Dendritic cell treated with granulocyte-macrophage colony-stimulating factor and Interleukin-4, amounts not matched to agents 40 ng/mL and 50 ng/mL, for 4 days (primary cell): ENCODE measurements at regions not wholly inside any gene's neighbourhood (a gene's known extent, or its start where the extent isn't known, plus 50 kb on each side); places are given as distances from the start of the nearest gene placed in this dataset.
"Not testable (repeated sequence)": the region's sequence is repeated elsewhere in the genome, so short reads cannot be mapped to it uniquely, and the experiment has no call there.

Source experiments
- H3K27ac Mint-ChIP-seq: one replicate; pipeline ENCODE4 v1.8.0; 2022; ENCODE audit warnings: mild to moderate bottlenecking, mixed read lengths
- H3K27me3 Mint-ChIP-seq: one replicate; pipeline ENCODE4 v1.8.0; 2022; ENCODE audit warnings: mild to moderate bottlenecking, mixed read lengths
- H3K36me3 Mint-ChIP-seq: one replicate; pipeline ENCODE4 v1.8.0; 2022; ENCODE audit warnings: low read depth, mixed read lengths
- H3K4me1 Mint-ChIP-seq: one replicate; pipeline ENCODE4 v1.8.0; 2022; ENCODE audit warnings: low read depth, mixed read lengths
- H3K4me3 Mint-ChIP-seq: one replicate; pipeline ENCODE4 v1.8.0; 2022; ENCODE audit warnings: mild to moderate bottlenecking, moderate library complexity, mixed read lengths
- H3K9me3 Mint-ChIP-seq: one replicate; pipeline ENCODE4 v1.8.0; 2022; ENCODE audit warnings: mixed read lengths
- intact Hi-C: fragments of 100-400 bp; cut with micrococcal nuclease; formaldehyde crosslinking; loops from one replicate; pipeline ENCODE4 v1.15.0; 2022

DNA sequence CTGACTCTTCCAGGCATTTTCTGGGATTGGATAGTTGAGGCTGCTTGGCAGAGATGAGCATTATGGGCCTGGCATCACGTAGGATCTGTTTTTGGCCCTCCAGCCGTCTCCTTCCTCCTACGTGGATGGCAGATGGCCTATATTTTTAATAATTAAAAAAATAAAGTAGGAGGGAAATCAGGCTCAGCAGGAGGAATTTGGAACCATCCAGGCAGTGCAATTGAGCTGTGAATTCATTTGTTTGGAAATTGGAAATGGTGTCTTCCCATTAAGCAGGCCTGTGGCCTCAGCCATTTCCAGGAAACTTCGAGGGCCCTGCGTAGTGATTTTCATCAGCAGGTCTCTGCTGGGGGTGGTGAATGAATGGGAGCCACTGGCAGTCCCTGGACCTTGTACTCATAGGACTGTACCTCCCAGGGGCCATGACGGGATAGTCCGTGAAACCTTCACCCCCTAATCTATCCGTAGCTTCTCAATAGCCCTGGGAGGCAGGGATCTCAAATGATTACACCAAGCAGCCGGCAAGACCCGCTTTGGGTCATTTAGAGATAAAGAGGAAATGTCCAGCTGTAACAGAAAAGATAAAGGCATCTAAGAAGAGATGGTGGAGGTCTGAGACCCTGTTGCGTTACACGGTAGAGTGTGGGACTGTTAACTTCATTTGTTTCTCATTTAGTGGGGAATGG, 73.1 kb upstream of the TNP1 start:
- Mint-ChIP-seq H3K4me1 (no peaks in the 10 kb centered on the region), H3K27ac (no peak overlapping the region), H3K4me3 (no peak overlapping the region), H3K36me3 (no peaks in the 10 kb centered on the region), H3K27me3 (peaks cover 10% of the 10 kb centered on the region), H3K9me3 (no peaks in the 10 kb centered on the region)
- intact Hi-C loops = no loop called here

DNA sequence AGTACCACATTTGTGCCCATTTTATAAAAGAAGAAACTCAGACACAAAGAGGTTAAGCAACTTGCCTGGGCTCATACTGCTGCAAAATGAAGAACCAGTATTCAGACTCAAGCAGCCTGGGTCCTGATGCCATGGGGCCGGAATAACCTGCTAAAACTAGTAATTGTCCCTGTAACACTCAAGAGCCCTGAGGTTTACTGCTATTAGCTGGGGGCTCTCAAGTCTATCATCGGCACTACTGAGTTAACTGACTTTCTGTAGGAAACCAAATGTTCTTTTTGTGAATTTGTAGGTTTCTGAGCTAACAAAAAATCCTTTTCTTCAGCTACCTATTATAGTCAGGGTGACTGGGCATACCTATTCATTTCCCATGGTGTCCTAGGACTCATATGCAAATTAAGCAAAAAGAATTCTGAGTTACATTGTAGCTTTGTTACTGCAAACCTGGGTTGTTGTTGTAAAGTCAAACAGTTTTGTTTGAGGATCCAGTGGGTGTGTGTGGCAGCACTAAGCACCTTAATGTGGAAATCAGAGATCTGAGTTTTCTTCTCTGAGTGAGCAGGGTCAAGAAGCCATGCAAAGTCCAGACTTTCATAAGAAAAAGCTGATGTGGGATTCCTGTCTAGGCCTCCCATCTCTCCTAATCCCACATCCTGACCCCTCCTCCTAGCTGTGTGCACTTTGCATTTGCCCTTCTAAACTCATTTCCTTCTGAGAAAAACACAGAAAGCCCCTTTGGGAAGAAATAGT, 72.4 kb upstream of the TNP1 start:
- Mint-ChIP-seq H3K4me1 (no peaks in the 10 kb centered on the region), H3K27me3 (peaks cover 10% of the 10 kb centered on the region), H3K4me3 (no peak overlapping the region), H3K9me3 (no peaks in the 10 kb centered on the region), H3K27ac (no peak overlapping the region), H3K36me3 (no peaks in the 10 kb centered on the region)
- intact Hi-C loops = no loop called here

DNA sequence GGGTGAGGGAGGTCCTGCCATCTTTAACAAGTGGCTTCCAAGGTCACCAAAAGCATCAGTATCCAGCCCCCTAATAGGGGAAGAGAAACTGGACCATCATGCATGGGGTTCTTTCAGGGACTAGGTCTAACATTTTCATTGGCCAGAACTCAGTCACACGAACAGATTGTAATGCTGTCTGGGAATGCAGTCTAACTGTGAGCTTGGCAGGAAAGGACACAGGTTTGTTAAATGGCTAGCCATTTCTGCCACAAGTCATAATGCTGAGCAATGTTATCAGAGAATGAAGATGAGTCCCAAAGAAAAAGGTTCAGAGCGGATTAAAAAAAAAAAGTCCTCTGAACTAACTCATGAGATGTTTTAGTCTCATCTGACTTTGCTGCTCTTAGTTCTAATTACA, 70.9 kb upstream of the TNP1 start:
- intact Hi-C loops = no loop called here
- no peaks in the 10 kb centered on the region for H3K4me1 Mint-ChIP-seq
- H3K36me3 Mint-ChIP-seq = no peaks in the 10 kb centered on the region
- no peak overlapping the region for H3K27ac Mint-ChIP-seq
- H3K27me3 Mint-ChIP-seq = peaks cover 4% of the 10 kb centered on the region
- no peaks in the 10 kb centered on the region for H3K9me3 Mint-ChIP-seq
- H3K4me3 Mint-ChIP-seq = no peak overlapping the region

DNA sequence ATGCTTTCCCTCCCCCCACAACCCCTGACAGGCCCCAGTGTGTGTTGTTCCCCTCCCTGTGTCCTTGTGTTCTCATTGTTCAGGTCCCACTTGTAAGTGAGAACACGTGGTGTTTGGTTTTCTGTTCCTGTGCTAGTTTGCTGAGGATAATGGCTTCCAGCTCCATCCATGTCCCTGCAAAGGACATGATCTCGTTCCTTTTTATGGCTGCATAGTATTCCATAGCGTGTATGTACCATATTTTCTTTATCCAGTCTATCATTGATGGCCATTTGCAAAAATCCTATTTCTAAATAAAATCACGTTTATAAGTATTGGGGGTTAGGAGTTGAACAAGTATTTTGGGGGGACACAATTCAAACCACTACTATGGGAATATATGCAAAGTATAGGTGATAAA, 69.5 kb upstream of the TNP1 start:
- intact Hi-C loops, H3K4me1 Mint-ChIP-seq, H3K27ac Mint-ChIP-seq, H3K9me3 Mint-ChIP-seq, H3K36me3 Mint-ChIP-seq, H3K27me3 Mint-ChIP-seq, H3K4me3 Mint-ChIP-seq: not testable (repeated sequence)

DNA sequence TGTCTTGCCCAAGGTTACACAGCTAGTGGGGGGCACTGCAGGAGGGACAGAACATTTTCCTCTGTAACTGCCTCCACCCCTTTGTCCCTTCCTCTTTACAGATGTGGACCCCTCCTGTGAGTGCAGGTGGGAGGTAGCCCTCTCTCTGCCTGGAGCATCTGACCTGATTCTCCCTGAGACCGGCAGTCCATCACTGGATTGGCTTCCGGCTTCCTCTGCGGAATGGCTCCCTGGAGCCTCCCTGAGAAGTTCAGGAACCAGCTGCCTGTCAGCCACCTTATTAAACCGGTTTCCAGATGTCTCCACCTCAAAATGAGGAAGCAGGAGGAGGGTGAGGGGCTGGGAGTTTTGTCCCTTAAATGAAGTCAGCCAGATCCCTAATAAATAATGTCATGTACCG, 67.3 kb upstream of the TNP1 start:
- Mint-ChIP-seq H3K4me1 (no peaks in the 10 kb centered on the region), H3K27me3 (peaks cover 2% of the 10 kb centered on the region), H3K9me3 (no peaks in the 10 kb centered on the region), H3K27ac (no peak overlapping the region), H3K4me3 (no peak overlapping the region), H3K36me3 (no peaks in the 10 kb centered on the region)
- intact Hi-C loops = no loop called here

DNA sequence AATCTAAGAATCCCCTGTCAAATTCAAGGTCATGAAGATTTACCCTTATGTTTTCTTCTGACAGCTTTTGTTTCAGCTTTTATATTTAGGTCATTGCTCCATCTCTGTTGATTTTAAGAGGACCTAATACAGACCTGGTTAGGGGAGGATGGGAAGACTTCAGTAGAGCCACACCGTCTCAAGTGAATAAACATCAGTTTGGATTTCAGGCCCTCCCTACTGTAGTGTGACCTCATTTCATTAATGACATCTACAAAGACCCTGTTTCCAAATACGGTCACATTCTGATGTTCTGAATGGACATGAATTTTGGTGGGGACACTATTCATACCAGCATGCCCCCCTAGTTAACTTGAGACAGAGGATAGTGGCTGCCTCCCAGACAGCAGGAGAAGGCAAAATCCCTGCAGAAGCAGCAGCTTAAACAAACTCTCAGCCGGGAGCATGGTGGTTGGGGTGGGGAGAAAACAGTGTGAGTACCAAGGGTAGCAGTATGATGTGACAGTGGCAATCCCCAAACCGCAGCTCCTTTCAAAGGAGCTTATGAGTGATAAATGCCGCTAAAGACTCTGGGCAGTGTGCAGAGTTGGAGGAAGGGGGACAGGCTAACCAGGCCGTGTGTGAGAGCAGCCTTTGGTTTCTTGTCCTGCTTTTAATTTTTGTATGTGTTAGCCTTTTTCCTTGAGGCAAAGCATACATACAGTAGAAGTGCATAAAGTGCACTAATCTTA, 65.9 kb upstream of the TNP1 start:
- Mint-ChIP-seq H3K27me3 (peaks cover 2% of the 10 kb centered on the region), H3K4me3 (no peak overlapping the region), H3K27ac (no peak overlapping the region), H3K4me1 (no peaks in the 10 kb centered on the region), H3K36me3 (no peaks in the 10 kb centered on the region), H3K9me3 (no peaks in the 10 kb centered on the region)
- intact Hi-C loops = no loop called here

DNA sequence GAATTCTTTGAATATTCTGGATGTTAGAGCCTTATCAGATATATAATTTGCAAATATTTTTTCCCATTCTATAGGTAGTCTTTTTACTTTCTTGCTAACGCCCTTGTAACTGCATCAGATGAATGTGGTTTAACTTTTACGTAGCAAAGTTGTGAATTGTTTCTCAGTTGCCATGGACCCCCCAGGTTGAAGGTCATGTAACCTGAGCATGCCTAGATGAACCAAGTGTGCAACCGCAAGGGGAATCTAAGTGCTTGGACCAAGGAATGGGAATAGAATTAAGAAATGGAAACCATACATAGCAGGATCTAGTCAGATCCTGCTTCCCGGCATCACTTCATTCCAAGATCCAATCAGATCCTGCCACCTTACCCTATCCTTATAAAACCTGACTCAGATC, 65.1 kb upstream of the TNP1 start:
- H3K4me3 Mint-ChIP-seq = no peak overlapping the region
- H3K9me3 Mint-ChIP-seq = no peaks in the 10 kb centered on the region
- peaks cover 2% of the 10 kb centered on the region for H3K27me3 Mint-ChIP-seq
- no peaks in the 10 kb centered on the region for H3K4me1 Mint-ChIP-seq
- intact Hi-C loops = no loop called here
- no peaks in the 10 kb centered on the region for H3K36me3 Mint-ChIP-seq
- no peak overlapping the region for H3K27ac Mint-ChIP-seq

DNA sequence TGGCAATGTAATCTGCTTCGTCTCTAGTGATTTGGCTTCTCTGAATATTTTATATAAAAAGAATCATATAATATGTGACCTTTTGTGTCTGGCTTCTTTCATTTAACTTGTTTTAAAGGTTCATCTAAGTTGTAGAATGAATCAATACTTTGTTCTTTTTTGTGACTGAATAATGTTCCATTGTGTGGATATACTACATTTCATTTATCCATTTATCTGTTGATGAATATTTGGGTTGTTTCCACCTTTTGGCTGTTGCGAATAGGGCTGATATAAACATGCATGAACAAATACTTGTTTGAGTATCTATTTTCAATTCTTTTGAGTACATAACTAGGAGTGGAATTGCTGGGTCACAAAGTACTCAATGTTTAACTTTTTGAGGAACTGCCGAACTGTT, 63.8 kb upstream of the TNP1 start:
- Mint-ChIP-seq H3K27me3 (peaks cover 2% of the 10 kb centered on the region), H3K27ac (no peak overlapping the region), H3K4me1 (no peaks in the 10 kb centered on the region), H3K9me3 (no peaks in the 10 kb centered on the region), H3K4me3 (no peak overlapping the region), H3K36me3 (no peaks in the 10 kb centered on the region)
- intact Hi-C loops = no loop called here

DNA sequence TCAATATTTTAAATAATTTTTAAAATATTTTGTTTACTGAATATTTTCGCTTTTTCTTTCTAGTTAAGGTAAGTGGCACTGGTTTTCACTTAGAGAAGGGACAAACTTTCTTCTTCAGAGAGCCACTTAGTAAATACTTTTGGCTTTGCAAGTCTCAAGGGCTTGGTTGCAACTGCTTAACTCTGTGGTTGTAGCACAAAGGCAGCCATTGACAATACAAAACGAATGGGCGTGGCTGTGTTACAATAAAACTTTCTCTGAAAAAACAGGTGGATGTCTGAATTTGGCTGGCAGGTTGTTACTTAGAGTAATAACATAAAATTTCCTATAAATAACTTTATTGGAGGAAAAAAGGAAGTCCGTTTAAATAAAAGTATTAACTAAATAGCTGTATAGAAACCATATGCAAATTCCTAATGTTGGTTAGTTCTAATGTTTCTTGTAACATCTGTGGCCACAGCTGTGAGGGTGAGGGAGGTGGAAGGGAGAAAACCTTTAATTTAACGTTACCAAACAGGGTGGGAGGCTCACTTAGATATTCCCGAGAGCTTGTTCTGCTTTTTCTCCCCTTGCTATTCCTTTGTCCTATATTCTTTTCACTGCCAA, 62.4 kb upstream of the TNP1 start:
- Mint-ChIP-seq H3K27ac (no peak overlapping the region), H3K27me3 (no peaks in the 10 kb centered on the region), H3K36me3 (no peaks in the 10 kb centered on the region), H3K4me3 (no peak overlapping the region), H3K4me1 (no peaks in the 10 kb centered on the region), H3K9me3 (no peaks in the 10 kb centered on the region)
- intact Hi-C loops = no loop called here

DNA sequence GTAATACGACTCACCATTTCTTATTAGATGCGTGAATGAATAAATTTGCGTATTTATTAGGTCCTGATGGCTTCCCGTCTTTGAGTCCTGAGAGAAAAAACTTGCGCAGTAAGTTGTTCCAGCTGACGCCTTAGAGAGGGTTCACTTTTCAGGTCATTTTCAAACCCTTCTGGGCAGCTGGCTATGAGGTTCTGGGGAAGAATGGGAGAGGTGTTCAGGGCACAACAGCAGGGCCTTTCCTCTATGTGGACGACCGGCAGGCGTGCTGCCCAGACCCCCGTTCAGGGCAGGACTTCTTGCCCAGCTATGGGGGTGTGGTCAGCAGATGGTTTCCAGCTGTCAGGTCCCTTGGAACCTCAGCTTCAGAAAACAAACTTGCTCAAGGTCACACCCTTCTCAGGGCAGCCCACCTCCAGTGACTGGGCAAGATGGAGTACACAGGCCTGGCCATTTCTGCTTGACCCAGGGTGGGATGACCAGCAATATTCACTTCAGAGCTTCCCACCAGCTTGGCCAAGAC, 61.1 kb upstream of the TNP1 start:
- H3K4me1 Mint-ChIP-seq = no peaks in the 10 kb centered on the region
- H3K4me3 Mint-ChIP-seq = no peak overlapping the region
- no peaks in the 10 kb centered on the region for H3K9me3 Mint-ChIP-seq
- intact Hi-C loops = no loop called here
- no peaks in the 10 kb centered on the region for H3K27me3 Mint-ChIP-seq
- H3K36me3 Mint-ChIP-seq = no peaks in the 10 kb centered on the region
- no peak overlapping the region for H3K27ac Mint-ChIP-seq

DNA sequence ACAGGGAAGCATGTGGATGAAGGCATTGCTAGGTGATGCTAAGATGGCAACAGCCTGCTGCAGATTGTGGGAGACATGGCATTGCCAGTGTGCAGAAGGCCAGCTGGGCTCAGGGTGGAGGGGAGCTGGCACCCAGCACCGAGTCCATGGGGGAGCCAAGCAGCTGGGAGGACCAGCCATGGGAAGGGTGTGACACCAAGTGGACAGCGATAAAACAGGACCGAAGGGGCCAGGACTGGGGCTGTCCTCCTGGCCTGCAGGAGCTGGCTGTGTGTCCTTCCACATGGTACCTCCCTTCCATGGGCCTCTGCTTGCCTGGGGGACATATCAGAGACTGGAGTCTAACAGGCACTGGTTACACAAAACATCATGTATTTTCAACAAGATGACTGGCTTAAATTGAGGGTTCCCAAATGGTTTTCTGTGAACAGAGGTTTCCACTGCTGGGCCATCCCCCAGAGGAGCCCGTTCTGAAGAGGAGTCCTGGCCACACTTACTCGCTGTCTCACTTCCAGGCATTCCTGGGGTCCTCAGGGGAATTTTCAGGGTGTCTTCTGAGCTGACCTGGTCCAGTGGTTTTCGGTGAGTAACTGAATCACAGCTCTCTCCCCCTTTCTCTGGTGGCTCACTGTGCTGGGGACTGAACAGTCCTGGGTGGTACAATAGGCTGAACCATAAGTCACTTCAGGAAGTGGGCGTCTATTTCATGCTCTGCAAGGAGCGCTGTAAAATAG, 60.4 kb upstream of the TNP1 start:
- intact Hi-C loops = no loop called here
- H3K9me3 Mint-ChIP-seq = no peaks in the 10 kb centered on the region

DNA sequence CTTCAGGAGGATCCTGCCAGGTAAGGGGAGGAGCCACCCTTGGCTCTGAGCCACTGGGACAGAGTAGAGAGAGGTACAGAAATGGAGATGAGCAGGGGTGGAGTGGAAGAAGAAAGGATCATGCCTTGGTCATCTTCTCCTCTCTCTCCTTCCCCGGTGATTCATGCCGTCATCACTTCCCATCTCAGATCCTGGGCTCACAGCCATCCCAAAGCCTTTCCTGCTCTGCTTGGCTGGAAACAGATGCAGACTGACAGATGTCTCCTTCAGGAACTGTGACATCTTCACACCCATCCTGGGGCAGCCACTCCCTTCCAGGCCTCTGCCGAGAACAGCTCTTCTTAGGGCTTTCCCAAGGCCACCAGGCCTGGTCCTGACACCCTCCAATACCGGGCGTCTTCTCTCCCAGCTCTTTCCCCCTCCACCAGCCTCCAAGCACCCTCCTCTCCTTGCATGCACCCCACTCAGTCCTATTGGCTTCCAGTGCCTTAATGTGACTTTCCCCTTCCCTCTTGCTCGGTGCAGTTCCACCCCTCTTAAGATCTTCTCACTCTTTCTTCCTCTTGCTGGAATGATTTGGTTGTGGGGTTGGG, 58.3 kb upstream of the TNP1 start:
- Mint-ChIP-seq H3K36me3 (no peaks in the 10 kb centered on the region), H3K4me1 (no peaks in the 10 kb centered on the region), H3K9me3 (no peaks in the 10 kb centered on the region), H3K4me3 (no peak overlapping the region), H3K27ac (no peak overlapping the region), H3K27me3 (no peaks in the 10 kb centered on the region)
- intact Hi-C loops = no loop called here

More for the DNA sequence above, 60.4 kb upstream of the TNP1 start:
- Mint-ChIP-seq H3K27ac (no peak overlapping the region), H3K4me3 (no peak overlapping the region), H3K36me3 (no peaks in the 10 kb centered on the region), H3K27me3 (no peaks in the 10 kb centered on the region), H3K4me1 (no peaks in the 10 kb centered on the region)

DNA sequence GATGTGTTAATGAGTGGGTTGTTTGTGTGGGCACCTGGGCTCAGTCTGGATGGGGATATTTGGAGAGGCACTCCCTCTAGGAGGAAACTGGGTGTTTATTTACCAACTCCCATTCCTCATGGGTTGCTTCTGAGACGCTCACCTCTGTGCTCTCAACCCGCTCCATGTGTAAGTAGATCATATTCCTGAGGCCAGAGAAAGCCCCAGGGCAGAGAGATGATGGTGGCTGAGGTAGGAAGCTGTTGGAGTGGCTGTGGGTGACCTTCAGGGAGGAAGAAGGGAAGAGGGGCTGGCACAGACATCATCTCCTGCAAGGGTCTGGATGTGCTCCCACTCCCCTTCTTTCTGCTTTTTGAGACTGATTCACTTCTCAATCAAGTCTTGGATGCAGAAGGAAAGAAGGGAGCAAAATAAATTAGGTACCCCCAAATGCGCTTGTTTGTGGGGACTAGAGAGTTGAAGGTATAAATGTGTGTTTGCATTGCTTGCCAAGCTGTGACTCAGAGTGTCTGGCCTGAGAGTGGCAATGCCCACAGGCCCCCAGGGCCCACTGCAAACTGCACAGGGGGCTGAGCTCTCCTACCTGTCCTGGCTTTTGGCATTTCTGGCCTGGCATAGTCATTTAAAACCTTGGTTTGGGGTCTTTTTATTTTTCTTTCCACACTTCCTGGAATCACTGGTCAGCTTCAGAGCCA, 57.2 kb upstream of the TNP1 start:
- H3K4me1 Mint-ChIP-seq = no peaks in the 10 kb centered on the region
- H3K9me3 Mint-ChIP-seq = no peaks in the 10 kb centered on the region
- H3K27ac Mint-ChIP-seq = no peak overlapping the region
- no peak overlapping the region for H3K4me3 Mint-ChIP-seq
- no peaks in the 10 kb centered on the region for H3K27me3 Mint-ChIP-seq
- no peaks in the 10 kb centered on the region for H3K36me3 Mint-ChIP-seq
- intact Hi-C loops = no loop called here
